HepG2 (cell line): ENCODE measurements at regions not wholly inside any gene's neighbourhood (a gene's known extent, or its start where the extent isn't known, plus 50 kb on each side); places are given as distances from the start of the nearest gene placed in this dataset.

Source experiments
- ERF ChIP-seq: IDR thresholded peaks from 2 replicates; pipeline ENCODE4 v1.6.1; 2018; ENCODE audit warnings: missing biosample characterization, missing genetic modification reagents
- MTF2 ChIP-seq: sonication (generic); formaldehyde crosslinking; IDR thresholded peaks from 2 replicates; pipeline ENCODE4 v1.5.0; 2020; ENCODE audit warnings: missing genetic modification reagents, borderline replicate concordance
- RAD21 ChIP-seq: fragments of 450-650 bp; formaldehyde crosslinking; IDR thresholded peaks from 2 replicates; pipeline ENCODE4 v1.5.0; 2020; ENCODE audit warnings: mild to moderate bottlenecking
- STAG1 ChIP-seq: sonication (generic); formaldehyde crosslinking; IDR thresholded peaks from 2 replicates; pipeline ENCODE4 v1.4.0; 2020; ENCODE audit warnings: missing genetic modification reagents
- TFDP1 ChIP-seq: IDR thresholded peaks from 2 replicates; pipeline ENCODE4 v1.6.1; 2016; ENCODE audit warnings: missing compliant biosample characterization, missing genetic modification reagents, borderline replicate concordance
- ZNF343 ChIP-seq: sonication (generic); formaldehyde crosslinking; IDR thresholded peaks from 2 replicates; pipeline ENCODE4 v1.4.0; 2020; ENCODE audit warnings: mild to moderate bottlenecking, missing genetic modification reagents
- ZNF644 ChIP-seq: IDR thresholded peaks from 2 replicates; pipeline ENCODE4 v1.6.1; 2016; ENCODE audit warnings: low read depth
- TF ChIP-seq, protein P1 (sequence below), 2 experiments: sonication (generic) in 1 of 2; formaldehyde crosslinking in 1 of 2; IDR thresholded peaks; 2 replicates each; pipeline versions ENCODE4 v1.4.0 to v1.6.1; 2018 to 2020; ENCODE audit warnings: missing genetic modification reagents in 2 of 2, borderline replicate concordance in 1 of 2, low read depth in 1 of 2, mild to moderate bottlenecking in 1 of 2, missing biosample characterization in 1 of 2
- TF ChIP-seq, protein P2 (sequence below): sonication (generic); formaldehyde crosslinking; IDR thresholded peaks from 2 replicates; pipeline ENCODE4 v1.5.0; 2020; ENCODE audit warnings: mild to moderate bottlenecking, missing genetic modification reagents

DNA sequence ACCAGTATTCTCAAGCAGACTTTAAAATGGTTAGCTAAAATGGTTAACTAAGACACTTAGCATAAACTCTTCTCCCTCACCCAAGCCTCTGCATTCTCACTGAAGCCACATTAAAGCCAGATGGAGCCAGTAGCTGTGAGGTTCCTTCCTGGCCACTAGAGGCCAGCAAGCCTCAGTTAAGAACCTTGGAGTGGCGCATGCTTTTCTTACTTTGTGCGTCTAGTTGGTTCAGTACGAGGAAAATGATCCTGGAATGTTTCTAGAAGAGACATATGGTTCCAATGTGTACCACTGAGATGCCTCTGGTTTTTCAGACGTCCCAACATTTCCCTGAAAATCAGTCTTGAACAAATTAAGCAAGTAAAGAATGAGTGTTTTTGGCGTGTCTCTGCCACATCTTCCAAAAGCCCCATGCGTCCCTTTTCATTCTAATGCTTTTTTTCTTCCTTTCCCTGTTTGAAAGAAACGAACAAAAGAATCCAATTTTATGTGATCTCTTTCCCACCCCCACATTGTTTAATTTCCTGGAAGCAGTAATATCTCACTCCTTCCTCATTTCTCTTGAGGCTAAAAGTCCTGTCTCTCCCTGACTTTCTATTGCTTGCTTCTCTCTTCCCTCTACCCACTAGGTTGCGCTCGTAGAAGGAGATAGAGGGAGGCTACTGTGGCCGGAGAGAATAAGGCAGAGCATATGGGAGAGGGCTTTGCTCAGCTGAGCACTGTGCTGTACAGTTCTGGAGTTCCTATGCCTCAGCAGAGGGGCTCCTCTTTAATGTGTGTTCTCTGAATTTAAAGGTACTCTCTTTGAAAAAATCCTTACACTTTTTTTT, 82.9 kb upstream of the TAB3 start (continued):
- TF ChIP-seq STAG1 (CRISPR knock-in tag) (peak; percentile 73), ZNF644 (CRISPR knock-in tag) (0 out of 2 replicates have a peak, but pooled peaks have one; percentile 34), TFDP1 (CRISPR knock-in tag) (peak; percentile 21; the same call in 1 of the 2 replicates), RAD21 (CRISPR knock-in tag) (peak; percentile 57), ERF (CRISPR knock-in tag) (0 out of 2 replicates have a peak, but pooled peaks have one; percentile 24), MTF2 (CRISPR knock-in tag) (no peak), ZNF343 (CRISPR knock-in tag) (no peak)
- TF ChIP-seq, protein P1, sequence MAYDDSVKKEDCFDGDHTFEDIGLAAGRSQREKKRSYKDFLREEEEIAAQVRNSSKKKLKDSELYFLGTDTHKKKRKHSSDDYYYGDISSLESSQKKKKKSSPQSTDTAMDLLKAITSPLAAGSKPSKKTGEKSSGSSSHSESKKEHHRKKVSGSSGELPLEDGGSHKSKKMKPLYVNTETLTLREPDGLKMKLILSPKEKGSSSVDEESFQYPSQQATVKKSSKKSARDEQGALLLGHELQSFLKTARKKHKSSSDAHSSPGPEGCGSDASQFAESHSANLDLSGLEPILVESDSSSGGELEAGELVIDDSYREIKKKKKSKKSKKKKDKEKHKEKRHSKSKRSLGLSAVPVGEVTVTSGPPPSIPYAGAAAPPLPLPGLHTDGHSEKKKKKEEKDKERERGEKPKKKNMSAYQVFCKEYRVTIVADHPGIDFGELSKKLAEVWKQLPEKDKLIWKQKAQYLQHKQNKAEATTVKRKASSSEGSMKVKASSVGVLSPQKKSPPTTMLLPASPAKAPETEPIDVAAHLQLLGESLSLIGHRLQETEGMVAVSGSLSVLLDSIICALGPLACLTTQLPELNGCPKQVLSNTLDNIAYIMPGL (CRISPR knock-in tag; IDR thresholded peaks at IDR 0.05; ENCODE audit: borderline replicate concordance in 1 of 2, low read depth in 1 of 2) = peak in 1 of 2 experiments; percentile 28; a peak in 2 of 4 replicates
- TF ChIP-seq, protein P2, sequence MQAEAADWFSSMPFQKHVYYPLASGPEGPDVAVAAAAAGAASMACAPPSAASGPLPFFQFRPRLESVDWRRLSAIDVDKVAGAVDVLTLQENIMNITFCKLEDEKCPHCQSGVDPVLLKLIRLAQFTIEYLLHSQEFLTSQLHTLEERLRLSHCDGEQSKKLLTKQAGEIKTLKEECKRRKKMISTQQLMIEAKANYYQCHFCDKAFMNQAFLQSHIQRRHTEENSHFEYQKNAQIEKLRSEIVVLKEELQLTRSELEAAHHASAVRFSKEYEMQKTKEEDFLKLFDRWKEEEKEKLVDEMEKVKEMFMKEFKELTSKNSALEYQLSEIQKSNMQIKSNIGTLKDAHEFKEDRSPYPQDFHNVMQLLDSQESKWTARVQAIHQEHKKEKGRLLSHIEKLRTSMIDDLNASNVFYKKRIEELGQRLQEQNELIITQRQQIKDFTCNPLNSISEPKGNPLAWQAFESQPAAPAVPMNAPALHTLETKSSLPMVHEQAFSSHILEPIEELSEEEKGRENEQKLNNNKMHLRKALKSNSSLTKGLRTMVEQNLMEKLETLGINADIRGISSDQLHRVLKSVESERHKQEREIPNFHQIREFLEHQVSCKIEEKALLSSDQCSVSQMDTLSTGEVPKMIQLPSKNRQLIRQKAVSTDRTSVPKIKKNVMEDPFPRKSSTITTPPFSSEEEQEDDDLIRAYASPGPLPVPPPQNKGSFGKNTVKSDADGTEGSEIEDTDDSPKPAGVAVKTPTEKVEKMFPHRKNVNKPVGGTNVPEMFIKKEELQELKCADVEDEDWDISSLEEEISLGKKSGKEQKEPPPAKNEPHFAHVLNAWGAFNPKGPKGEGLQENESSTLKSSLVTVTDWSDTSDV (CRISPR knock-in tag) = no peak
